ENCODE measurements at regions not wholly inside any gene's neighbourhood (a gene's known extent, or its start where the extent isn't known, plus 50 kb on each side); places are given as distances from the start of the nearest gene placed in this dataset.
"Not testable (repeated sequence)": the region's sequence is repeated elsewhere in the genome, so short reads cannot be mapped to it uniquely, and the experiment has no call there.

- DNase-seq (ENCODE audit: low spot score): peak; percentile 76
Observed at GRCh38 chr3:182508919-182509711, 284.2 kb upstream of the ATP11B start.

GRCh38 chr3:182509844-182510460 lies 283.4 kb upstream of the ATP11B start:
- no peak for DNase-seq (ENCODE audit: low spot score)

DNA sequence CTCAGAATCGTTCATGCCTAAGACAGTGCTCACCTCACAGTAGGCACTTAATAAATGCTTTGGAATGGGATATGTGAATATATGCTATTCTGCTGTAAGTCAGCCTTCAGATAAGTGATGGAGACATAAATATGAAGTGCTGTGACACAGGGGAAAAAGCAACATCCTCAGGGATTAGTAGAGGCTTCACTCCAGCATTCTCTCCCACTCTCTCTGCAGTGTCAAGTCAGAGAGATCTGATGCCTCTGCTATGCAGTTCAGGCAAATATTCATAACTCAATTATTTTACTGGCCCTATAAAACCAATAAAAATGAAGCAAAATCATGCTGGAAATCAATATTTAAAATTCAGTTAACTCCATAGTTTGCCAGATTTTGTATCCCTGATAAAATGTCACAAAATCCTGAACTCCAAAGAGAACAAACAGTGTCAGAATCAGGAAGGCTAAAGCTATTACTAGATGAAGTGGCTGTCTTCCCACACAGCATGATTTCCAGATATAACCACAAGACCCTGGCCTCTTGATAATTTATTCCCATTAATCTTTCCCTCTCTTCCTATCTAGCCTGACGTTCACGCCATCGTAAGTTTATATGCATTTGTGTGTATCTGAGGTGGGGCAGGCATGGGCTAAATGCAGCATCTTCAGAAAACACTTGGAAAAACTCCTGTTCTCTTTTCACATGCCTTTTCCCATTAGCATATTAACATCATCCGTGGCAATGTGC lies 278.9 kb upstream of the ATP11B start:
- no peak for DNase-seq (ENCODE audit: low spot score)

DNA sequence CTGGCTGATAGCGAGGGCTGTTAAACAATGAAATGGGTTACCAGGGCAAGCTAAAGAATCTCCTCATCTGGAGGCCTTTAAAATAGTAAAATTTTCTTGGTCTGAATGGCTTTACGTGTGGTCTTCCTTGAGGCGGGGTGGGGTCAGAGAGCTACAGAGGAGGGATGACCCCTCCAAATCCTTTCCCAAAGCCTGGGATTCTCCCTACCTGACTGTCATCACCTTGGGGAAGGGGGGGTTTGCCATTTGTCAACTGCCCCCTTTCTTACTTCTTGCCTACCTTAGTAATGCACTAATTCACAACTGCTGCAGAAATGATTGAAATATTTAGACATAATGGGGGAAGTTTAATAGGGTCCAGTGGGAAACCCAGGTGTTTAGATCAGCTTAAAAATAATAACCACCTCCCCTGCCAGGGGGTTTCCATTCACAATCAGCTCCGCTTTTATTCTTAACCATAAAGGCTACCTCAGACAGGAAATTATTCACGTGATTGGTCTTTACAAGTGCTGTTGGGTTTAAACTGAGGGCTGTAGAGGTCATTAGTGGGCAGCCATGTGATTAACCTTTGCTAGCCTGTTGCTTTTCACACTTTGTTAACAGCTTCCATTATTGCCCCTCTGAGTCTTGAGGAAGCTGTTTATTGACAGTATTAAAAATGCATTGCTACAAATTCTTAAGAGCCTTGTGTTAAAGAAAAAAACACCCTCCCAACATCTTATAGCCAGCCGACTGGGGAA lies 276.5 kb upstream of the ATP11B start:
- DNase-seq (ENCODE audit: low spot score): no peak

- DNase-seq (ENCODE audit: low spot score): no peak
Observed at GRCh38 chr3:182519569-182519968, 273.7 kb upstream of the ATP11B start.

DNA sequence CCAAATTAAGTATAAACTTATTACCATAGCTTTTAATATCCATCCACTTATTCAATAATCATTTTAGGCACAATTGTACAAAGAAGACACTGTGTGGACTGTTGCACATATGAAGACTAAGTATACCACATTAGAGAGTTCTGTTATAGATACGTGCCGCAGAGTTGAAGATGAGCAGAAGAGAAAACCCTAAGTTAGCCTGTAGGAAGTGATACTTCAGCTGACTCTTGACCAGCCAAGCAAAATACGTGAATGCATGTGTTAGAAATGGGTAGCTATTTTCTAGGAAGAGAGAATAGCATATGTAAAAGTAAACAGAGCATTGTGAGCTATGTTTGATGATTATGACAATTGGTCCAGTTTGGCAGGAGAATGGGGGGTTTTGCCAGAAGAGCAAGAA lies 272.0 kb upstream of the ATP11B start:
- no peak for DNase-seq (ENCODE audit: low spot score)

GRCh38 chr3:182523424-182523823 lies 269.9 kb upstream of the ATP11B start:
- DNase-seq (ENCODE audit: low spot score): not testable (repeated sequence)

DNA sequence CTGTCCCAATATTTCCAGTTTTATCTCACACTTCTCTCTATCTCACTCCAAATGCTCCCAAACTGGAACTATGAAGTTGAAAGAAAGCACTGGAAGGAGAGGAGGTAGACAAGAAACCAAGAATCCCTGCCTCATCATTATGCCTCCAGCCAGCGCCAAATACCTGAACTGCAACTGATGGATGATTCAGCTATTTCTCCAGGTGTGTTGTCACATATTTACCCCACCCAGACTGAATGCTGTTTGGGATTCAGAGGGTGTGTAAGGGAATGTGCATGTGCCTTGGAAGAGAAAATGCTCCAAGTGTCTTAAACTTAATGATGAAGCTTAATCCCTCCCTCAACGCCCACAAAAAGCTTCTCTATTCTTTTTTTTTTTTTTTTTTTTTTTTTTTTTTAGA lies 269.5 kb upstream of the ATP11B start:
- no peak for DNase-seq (ENCODE audit: low spot score)

DNA sequence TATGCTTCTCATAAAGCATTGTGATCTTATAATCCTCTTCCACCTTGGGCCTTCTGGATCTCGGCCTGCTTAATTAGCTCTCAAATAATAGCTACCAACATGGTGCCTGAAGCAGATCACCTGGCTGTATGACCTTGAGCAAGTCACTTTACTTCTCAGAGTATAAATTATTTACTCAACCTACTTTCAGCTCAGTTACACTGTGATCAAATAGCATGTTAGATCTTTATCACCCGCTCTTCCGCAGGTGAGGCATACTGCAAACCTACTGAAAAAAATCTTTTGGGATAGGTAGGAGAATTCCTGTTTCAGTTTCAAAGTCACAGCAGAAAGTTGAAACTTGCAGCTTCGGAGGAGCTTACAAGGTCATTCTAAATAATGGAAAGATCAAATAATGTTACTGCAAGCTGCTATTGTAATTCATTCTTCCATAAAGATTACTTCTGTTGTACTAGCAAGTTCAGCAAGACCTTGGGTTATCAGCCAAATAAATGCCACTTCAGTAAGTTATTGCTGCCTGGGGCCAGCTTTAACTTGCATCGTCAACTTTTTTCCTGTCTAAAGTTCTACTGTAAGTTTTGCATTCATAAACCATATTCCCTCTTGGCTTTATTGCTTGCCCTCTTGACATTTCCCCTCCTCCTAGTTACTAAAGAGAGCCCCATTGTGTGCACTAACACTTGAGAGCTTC lies 268.4 kb upstream of the ATP11B start:
- no peak for DNase-seq (ENCODE audit: low spot score)

- DNase-seq (ENCODE audit: low spot score): no peak
Observed at GRCh38 chr3:182525766-182526374, 267.4 kb upstream of the ATP11B start.

DNA sequence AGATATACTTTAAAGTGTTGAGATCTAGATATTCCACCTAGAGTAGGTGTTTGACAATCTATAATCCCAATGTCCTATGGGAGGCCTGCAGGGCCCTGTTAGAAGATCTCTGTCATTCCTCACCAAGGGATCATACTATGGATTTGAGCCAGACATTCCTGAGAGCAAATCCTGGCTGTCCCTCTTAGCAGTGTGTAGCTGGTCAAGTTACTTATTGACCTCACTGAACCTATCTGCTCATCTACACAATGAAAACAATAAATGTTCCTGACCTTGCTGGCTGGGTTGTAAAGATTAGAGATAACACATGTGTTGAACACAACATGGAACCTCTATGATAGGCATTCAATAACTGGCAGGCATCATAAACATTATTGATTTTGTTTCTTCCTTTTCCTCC lies 265.6 kb upstream of the ATP11B start:
- no peak for DNase-seq (ENCODE audit: low spot score)

DNA sequence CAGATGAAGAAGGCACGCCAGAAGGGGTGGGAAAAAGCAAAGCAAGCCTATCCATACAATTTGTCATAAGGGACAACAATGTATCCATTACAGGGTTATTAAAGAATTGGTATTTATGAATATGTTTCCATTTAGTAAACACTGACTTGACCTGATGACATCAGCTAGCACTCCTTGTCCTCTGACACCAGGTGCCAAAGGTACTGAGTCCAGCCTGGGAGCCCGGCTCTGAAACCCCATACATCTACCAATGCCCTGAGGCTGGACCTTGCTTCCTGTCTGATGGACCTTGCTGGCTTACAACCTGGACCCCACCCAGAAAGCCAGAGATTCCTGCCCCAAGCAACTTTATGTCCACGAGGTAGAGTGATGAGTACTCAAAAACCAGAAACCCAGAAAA lies 263.0 kb upstream of the ATP11B start:
- DNase-seq (ENCODE audit: low spot score): no peak

- no peak for DNase-seq (ENCODE audit: low spot score)
Observed at GRCh38 chr3:182533394-182533793, 259.9 kb upstream of the ATP11B start.

DNA sequence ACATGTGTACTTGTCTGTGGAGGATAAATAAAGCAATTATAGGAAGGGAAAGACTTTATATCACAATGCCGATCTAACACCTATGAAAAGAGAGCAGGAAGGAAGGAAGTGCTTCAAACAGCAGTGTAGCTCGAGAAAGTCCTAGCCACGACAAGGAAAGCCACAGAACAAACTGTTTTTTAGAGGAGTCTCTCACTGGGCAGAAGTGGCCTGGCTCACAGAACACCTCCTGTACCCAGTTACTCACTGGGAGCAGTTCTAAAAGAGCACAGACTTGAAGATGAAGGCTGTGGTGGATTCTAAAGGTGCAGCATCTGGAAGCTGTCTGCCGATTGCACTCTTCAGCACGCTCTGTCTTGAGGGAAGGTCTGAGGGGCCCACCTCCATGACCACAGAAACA lies 248.8 kb upstream of the ATP11B start:
- no peak for DNase-seq (ENCODE audit: low spot score)

GRCh38 chr3:182562274-182562673 lies 231.0 kb upstream of the ATP11B start:
- no peak for DNase-seq (ENCODE audit: low spot score)

- peak; percentile 31 for DNase-seq (ENCODE audit: low spot score)
Observed at GRCh38 chr3:182565916-182566796, 227.1 kb upstream of the ATP11B start.

DNA sequence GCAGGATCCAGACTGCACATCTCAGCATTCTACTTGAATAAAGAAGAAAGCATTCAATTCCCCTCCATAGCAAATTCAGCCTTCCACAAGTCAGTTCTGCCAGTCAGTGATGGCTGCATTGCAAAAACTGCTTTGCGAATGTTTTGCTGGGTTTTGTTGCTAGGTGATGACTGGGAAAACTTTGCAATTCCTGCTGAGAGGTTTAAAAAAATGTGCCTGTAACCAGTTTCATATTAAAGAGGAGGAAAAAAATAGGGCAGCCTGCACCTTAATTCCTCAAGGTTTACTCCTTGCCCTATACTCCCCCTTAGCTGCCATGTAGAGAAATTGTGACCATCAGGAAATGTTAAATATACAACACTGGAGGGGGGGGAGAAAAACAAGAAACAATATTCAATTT lies 225.6 kb upstream of the ATP11B start:
- peak; percentile 58 for DNase-seq (ENCODE audit: low spot score)

DNA sequence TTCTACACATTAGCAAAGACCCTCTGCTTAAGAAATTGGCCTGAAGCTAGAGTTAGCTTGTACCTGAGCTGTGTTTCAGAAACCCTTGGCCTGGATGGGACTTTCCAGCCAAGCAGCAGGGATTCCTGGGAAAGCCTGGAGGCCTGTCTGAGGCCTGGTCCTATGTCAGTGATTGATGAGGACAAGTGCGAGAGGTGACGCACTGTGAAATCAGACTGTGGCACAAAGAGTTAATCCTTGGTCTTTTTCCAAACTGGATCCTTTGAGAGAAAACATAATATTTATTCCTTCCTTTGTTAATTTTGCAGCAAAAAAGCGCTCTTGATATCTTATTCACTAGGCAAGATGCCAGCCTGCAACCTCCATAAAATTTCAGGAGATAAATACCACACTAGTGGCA lies 225.0 kb upstream of the ATP11B start:
- no peak for DNase-seq (ENCODE audit: low spot score)

DNA sequence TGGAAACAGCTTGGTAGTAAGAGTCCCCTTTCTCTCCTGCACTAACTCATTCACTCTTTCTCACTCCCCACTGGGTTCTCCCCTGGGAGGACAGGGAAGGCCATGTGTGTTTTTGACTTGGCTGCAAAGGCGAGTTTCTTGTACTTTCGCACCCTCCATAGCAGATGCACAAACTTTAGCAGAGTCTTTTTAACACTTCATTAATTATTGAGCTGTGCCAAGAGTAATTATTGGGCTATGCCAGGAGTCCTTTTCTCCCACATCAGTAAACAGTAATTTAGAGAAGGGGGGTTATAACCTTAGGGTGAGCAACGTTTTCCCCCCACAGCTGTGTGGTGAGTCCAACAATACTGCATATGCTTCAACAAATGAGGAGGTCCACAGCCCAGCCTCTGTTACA lies 224.4 kb upstream of the ATP11B start:
- DNase-seq (ENCODE audit: low spot score): no peak

GRCh38 chr3:182570946-182571594 lies 222.2 kb upstream of the ATP11B start:
- no peak for DNase-seq (ENCODE audit: low spot score)
